H9 (cell line): ENCODE measurements at regions not wholly inside any gene's neighbourhood (a gene's known extent, or its start where the extent isn't known, plus 50 kb on each side); places are given as distances from the start of the nearest gene placed in this dataset.

Experiments
- DNase-seq: peaks from one replicate; pipeline ENCODE4 v3.0.0-alpha.2; 2017
- H2AFZ ChIP-seq: one replicate; pipeline ENCODE4 v1.6.1; 2013; ENCODE audit warnings: mild to moderate bottlenecking, low read length, control low read depth, moderate library complexity
- H2AK5ac ChIP-seq: 2 replicates; pipeline ENCODE4 v1.6.1; 2013; ENCODE audit warnings: low read length, control low read depth, mixed read lengths; ENCODE audit not compliant: insufficient read length
- H2BK120ac ChIP-seq: one replicate; pipeline ENCODE4 v1.6.1; 2013; ENCODE audit warnings: low read depth, mild to moderate bottlenecking, low read length, control low read depth, inconsistent platforms; ENCODE audit not compliant: poor library complexity, severe bottlenecking
- H2BK12ac ChIP-seq: 2 replicates; pipeline ENCODE4 v1.6.1; 2013; ENCODE audit warnings: low read length, control low read depth, mixed read lengths, low read depth; ENCODE audit not compliant: insufficient read length
- H2BK15ac ChIP-seq: 2 replicates; pipeline ENCODE4 v1.6.1; 2013; ENCODE audit warnings: low read depth, low read length, control low read depth
- H2BK20ac ChIP-seq: one replicate; pipeline ENCODE4 v1.6.1; 2013; ENCODE audit warnings: low read depth, mild to moderate bottlenecking, low read length, control low read depth, inconsistent platforms; ENCODE audit not compliant: poor library complexity, severe bottlenecking
- H2BK5ac ChIP-seq: 2 replicates; pipeline ENCODE4 v1.6.1; 2013; ENCODE audit warnings: low read length, control low read depth, mixed read lengths; ENCODE audit not compliant: insufficient read length
- H3K14ac ChIP-seq: 2 replicates; pipeline ENCODE4 v1.6.1; 2013; ENCODE audit warnings: low read length, control low read depth; ENCODE audit not compliant: insufficient read depth
- H3K18ac ChIP-seq: 2 replicates; pipeline ENCODE4 v1.6.1; 2013; ENCODE audit warnings: low read depth, mild to moderate bottlenecking, mixed read lengths, low read length, control low read depth; ENCODE audit not compliant: insufficient read length
- H3K23ac ChIP-seq: 2 replicates; pipeline ENCODE4 v1.6.1; 2013; ENCODE audit warnings: low read length, control low read depth, mixed read lengths, low read depth; ENCODE audit not compliant: insufficient read length
- H3K23me2 ChIP-seq: 2 replicates; pipeline ENCODE4 v1.6.1; 2013; ENCODE audit warnings: low read depth, mild to moderate bottlenecking, mixed read lengths, low read length, control low read depth; ENCODE audit not compliant: insufficient read length, poor library complexity, severe bottlenecking
- H3K27ac ChIP-seq: 2 replicates; pipeline ENCODE4 v1.5.1; 2013; ENCODE audit warnings: low read length, control low read depth, mixed read lengths, low read depth; ENCODE audit not compliant: insufficient read length
- H3K27me3 ChIP-seq: 2 replicates; pipeline ENCODE4 v1.6.1; 2013; ENCODE audit warnings: low read length, control low read depth, inconsistent platforms; ENCODE audit not compliant: insufficient read depth
- H3K4ac ChIP-seq: 2 replicates; pipeline ENCODE4 v1.6.1; 2013; ENCODE audit warnings: low read depth, mild to moderate bottlenecking, control low read depth, inconsistent platforms, low read length, moderate library complexity
- H3K4me1 ChIP-seq: 2 replicates; pipeline ENCODE4 v1.6.1; 2013; ENCODE audit warnings: low read length, control low read depth, inconsistent platforms; ENCODE audit not compliant: insufficient read depth
- H3K4me2 ChIP-seq: 2 replicates; pipeline ENCODE4 v1.6.1; 2013; ENCODE audit warnings: low read length, control low read depth, mixed read lengths; ENCODE audit not compliant: insufficient read length, insufficient read depth
- H3K56ac ChIP-seq: 2 replicates; pipeline ENCODE4 v1.6.1; 2013; ENCODE audit warnings: low read depth, mild to moderate bottlenecking, mixed read lengths, low read length, control low read depth; ENCODE audit not compliant: insufficient read length
- H3K79me1 ChIP-seq: 2 replicates; pipeline ENCODE4 v1.6.1; 2013; ENCODE audit warnings: low read depth, mild to moderate bottlenecking, moderate library complexity, low read length, control low read depth, inconsistent platforms; ENCODE audit not compliant: insufficient read depth, poor library complexity, severe bottlenecking
- H3K79me2 ChIP-seq: 2 replicates; pipeline ENCODE4 v1.6.1; 2013; ENCODE audit warnings: low read length, control low read depth, inconsistent platforms; ENCODE audit not compliant: insufficient read depth
- H3K9ac ChIP-seq: 2 replicates; pipeline ENCODE4 v1.6.1; 2013; ENCODE audit warnings: low read length, control low read depth, mixed read lengths; ENCODE audit not compliant: insufficient read length; ENCODE audit errors: extremely low read depth
- H3K9me3 ChIP-seq: one replicate; pipeline ENCODE4 v1.6.1; 2013; ENCODE audit warnings: low read depth, low read length, inconsistent platforms; ENCODE audit not compliant: control insufficient read depth
- H3T11ph ChIP-seq: one replicate; pipeline ENCODE4 v1.6.1; 2013; ENCODE audit warnings: mild to moderate bottlenecking, low read length, control low read depth, inconsistent platforms
- H4K20me1 ChIP-seq: one replicate; pipeline ENCODE4 v1.6.1; 2013; ENCODE audit not compliant: control insufficient read depth, insufficient read length, insufficient read depth
- H4K5ac ChIP-seq: 2 replicates; pipeline ENCODE4 v1.6.1; 2013; ENCODE audit warnings: low read depth, mild to moderate bottlenecking, mixed read lengths, low read length, control low read depth; ENCODE audit not compliant: insufficient read length
- H4K8ac ChIP-seq: replicated peaks from 2 replicates; pipeline ENCODE4 v1.6.1; 2013; ENCODE audit warnings: low read length, control low read depth, mixed read lengths, low read depth; ENCODE audit not compliant: insufficient read length
- H4K91ac ChIP-seq: 2 replicates; pipeline ENCODE4 v1.6.1; 2013; ENCODE audit warnings: low read depth, mild to moderate bottlenecking, moderate library complexity, mixed read lengths, low read length, control low read depth; ENCODE audit not compliant: insufficient read length
- H3K27ac Mint-ChIP-seq, 3 experiments: 2 replicates in 2 of 3; 3 replicates in 1 of 3; pipeline ENCODE4 v1.8.0; 2020 to 2021; ENCODE audit warnings: mixed read lengths in 3 of 3, mild to moderate bottlenecking in 1 of 3, moderate library complexity in 1 of 3
- H3K27me3 Mint-ChIP-seq: 2 replicates; pipeline ENCODE4 v1.8.0; 2021; ENCODE audit warnings: low read depth, mild to moderate bottlenecking, moderate library complexity, mixed read lengths
- H3K36me3 Mint-ChIP-seq, 3 experiments: 2 replicates in 2 of 3; 3 replicates in 1 of 3; pipeline ENCODE4 v1.8.0; 2020 to 2021; ENCODE audit warnings: low read depth in 3 of 3, mixed read lengths in 3 of 3; ENCODE audit not compliant: insufficient read depth in 1 of 3
- H3K4me1 Mint-ChIP-seq, 2 experiments: 2 replicates each; pipeline ENCODE4 v1.8.0; 2020; ENCODE audit warnings: mixed read lengths in 2 of 2
- H3K4me3 Mint-ChIP-seq, 2 experiments: 2 replicates in 1 of 2; 3 replicates in 1 of 2; pipeline ENCODE4 v1.8.0; 2020 to 2021; ENCODE audit warnings: mild to moderate bottlenecking in 2 of 2, mixed read lengths in 2 of 2, moderate library complexity in 1 of 2
- H3K9me3 Mint-ChIP-seq, 2 experiments: 2 replicates in 1 of 2; 3 replicates in 1 of 2; pipeline ENCODE4 v1.8.0; 2020; ENCODE audit warnings: mild to moderate bottlenecking in 2 of 2, mixed read lengths in 2 of 2, moderate library complexity in 1 of 2
- WGBS: extraction: QIAGEN DNeasy Blood & Tissue Kit; methylation state at CpG from one replicate; pipeline ENCODE4 v1.1.7; 2013; ENCODE audit warnings: missing lambda C conversion rate, low lambda C conversion rate, mixed read lengths; ENCODE audit not compliant: insufficient read length; ENCODE audit errors: extremely low coverage; 5-methylcytosine and 5-hydroxymethylcytosine counted together
- TF ChIP-seq, protein P1 (sequence below): fragments of 200-600 bp; sonication (generic); conservative IDR thresholded peaks from 3 replicates; pipeline ENCODE4 v1.8.0; 2021; ENCODE audit warnings: antibody characterized with exemption, mild to moderate bottlenecking

DNA sequence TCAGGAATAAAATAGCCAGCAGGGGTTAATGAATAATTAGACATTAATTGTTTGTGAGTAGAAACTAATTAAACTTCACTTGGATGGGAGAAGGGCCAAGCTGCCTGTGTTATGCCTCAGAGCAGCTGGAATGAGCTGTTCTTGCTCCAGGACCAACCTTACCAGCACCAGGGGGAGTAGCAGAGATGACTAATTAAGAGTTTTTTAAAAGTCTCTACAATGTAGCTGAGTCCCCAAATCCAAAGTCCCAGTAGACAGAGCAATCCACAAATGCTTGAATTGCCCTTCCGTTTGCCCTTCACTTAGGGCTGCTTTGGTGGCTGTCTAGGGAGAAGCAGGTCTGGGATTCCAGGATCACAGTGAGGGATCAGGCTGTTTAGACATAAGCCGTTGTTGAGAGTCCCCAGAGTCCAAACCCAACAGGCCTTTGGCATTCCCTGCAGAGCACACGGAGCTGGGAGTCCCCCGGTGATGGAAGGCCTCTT, 59.4 kb downstream of the RHOB start:
- H3K4me1 Mint-ChIP-seq = peaks cover 20 to 21% of the 10 kb centered on the region in 2 experiments
- Histone ChIP-seq H2AK5ac (no peak overlapping the region), H2AFZ (no peak overlapping the region), H3K4me2 (no peak overlapping the region), H3K23me2 (no peaks in the 10 kb centered on the region), H4K20me1 (no peaks in the 10 kb centered on the region), H4K5ac (no peak overlapping the region), H2BK12ac (no peak overlapping the region), H2BK15ac (no peak overlapping the region), H3T11ph (no peak overlapping the region), H2BK5ac (no peak overlapping the region), H4K8ac (no peak overlapping the region), H2BK120ac (no peak overlapping the region), H3K18ac (no peak overlapping the region), H3K27ac (no peak overlapping the region), H3K4me1 (no peaks in the 10 kb centered on the region), H3K14ac (no peak overlapping the region), H3K56ac (no peak overlapping the region), H2BK20ac (no peak overlapping the region), H3K4ac (no peak overlapping the region), H3K79me2 (no peaks in the 10 kb centered on the region), H3K79me1 (no peaks in the 10 kb centered on the region), H3K23ac (no peak overlapping the region), H3K9ac (no peak overlapping the region), H3K9me3 (no peaks in the 10 kb centered on the region), H3K27me3 (no peaks in the 10 kb centered on the region), H4K91ac (no peak overlapping the region)
- no peak overlapping the region for H3K4me3 Mint-ChIP-seq
- no peaks in the 10 kb centered on the region for H3K9me3 Mint-ChIP-seq
- H3K36me3 Mint-ChIP-seq = no peaks in the 10 kb centered on the region
- no peak for DNase-seq
- H3K27me3 Mint-ChIP-seq = no peaks in the 10 kb centered on the region; the same call in 1 of the 2 replicates
- TF ChIP-seq, protein P1, sequence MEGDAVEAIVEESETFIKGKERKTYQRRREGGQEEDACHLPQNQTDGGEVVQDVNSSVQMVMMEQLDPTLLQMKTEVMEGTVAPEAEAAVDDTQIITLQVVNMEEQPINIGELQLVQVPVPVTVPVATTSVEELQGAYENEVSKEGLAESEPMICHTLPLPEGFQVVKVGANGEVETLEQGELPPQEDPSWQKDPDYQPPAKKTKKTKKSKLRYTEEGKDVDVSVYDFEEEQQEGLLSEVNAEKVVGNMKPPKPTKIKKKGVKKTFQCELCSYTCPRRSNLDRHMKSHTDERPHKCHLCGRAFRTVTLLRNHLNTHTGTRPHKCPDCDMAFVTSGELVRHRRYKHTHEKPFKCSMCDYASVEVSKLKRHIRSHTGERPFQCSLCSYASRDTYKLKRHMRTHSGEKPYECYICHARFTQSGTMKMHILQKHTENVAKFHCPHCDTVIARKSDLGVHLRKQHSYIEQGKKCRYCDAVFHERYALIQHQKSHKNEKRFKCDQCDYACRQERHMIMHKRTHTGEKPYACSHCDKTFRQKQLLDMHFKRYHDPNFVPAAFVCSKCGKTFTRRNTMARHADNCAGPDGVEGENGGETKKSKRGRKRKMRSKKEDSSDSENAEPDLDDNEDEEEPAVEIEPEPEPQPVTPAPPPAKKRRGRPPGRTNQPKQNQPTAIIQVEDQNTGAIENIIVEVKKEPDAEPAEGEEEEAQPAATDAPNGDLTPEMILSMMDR = peak; percentile 21; the same call in 1 of the 3 replicates
- no CpG with 5 or more reads among the region's 4 CpGs for WGBS
- no peak overlapping the region for H3K27ac Mint-ChIP-seq
